Common myeloid progenitor, CD34-positive (primary cell): ENCODE measurements at regions not wholly inside any gene's neighbourhood (a gene's known extent, or its start where the extent isn't known, plus 50 kb on each side); places are given as distances from the start of the nearest gene placed in this dataset.

ENCODE experiments used
- CTCF ChIA-PET: fragments of 350-600 bp; sonication (Branson Sonifier 250); formaldehyde crosslinking; loops from one replicate; lab custom pipeline; 2021; ENCODE audit warnings: antibody characterized with exemption; lab: Charles Lee
- POLR2A ChIA-PET: fragments of 350-600 bp; sonication (Branson Sonifier 250); formaldehyde crosslinking; loops from one replicate; lab custom pipeline; 2021; ENCODE audit warnings: antibody characterized with exemption; lab: Charles Lee
- DNase-seq, 3 donors: peaks; one replicate each; pipeline versions ENCODE4 v3.0.0 to v3.0.0-alpha.2; 2013
- H3K27ac ChIP-seq, 2 experiments: 1 replicate in 1 of 2; 2 replicates in 1 of 2; pipeline ENCODE4 v1.7.0; 2013; ENCODE audit warnings: inconsistent platforms in 2 of 2, low read length in 2 of 2, mild to moderate bottlenecking in 2 of 2, low read depth in 1 of 2, moderate library complexity in 1 of 2; ENCODE audit not compliant: severe bottlenecking in 2 of 2, insufficient read depth in 1 of 2, poor library complexity in 1 of 2
- H3K27me3 ChIP-seq, 5 experiments: replicated peaks in 2 of 5; 1 replicate in 3 of 5; 2 replicates in 2 of 5; pipeline versions ENCODE4 v1.6.1 to v1.7.0; 2013; ENCODE audit warnings: low read length in 4 of 5, mild to moderate bottlenecking in 2 of 5, moderate library complexity in 2 of 5, inconsistent platforms in 1 of 5; ENCODE audit not compliant: insufficient read depth in 5 of 5, control insufficient read depth in 4 of 5
- H3K36me3 ChIP-seq, 4 experiments: 1 replicate in 2 of 4; 2 replicates in 2 of 4; pipeline versions ENCODE4 v1.6.1 to v1.7.0; 2013; ENCODE audit warnings: low read length in 3 of 4, control low read depth in 1 of 4, mild to moderate bottlenecking in 1 of 4; ENCODE audit not compliant: control insufficient read depth in 4 of 4, insufficient read depth in 4 of 4
- H3K4me1 ChIP-seq, 4 experiments: 1 replicate in 3 of 4; 2 replicates in 1 of 4; pipeline versions ENCODE4 v1.6.1 to v1.7.1; 2013; ENCODE audit warnings: low read length in 3 of 4, mild to moderate bottlenecking in 3 of 4, control low read depth in 1 of 4, inconsistent platforms in 1 of 4, moderate library complexity in 1 of 4; ENCODE audit not compliant: control insufficient read depth in 4 of 4, insufficient read depth in 4 of 4; ENCODE audit errors: control extremely low read depth in 1 of 4
- H3K4me3 ChIP-seq, 7 experiments: 1 replicate in 4 of 7; 2 replicates in 3 of 7; pipeline versions ENCODE4 v1.5.1 to v1.7.0; 2013; ENCODE audit warnings: mild to moderate bottlenecking in 7 of 7, low read length in 6 of 7, moderate library complexity in 6 of 7, inconsistent platforms in 2 of 7, low read depth in 2 of 7, control low read depth in 1 of 7; ENCODE audit not compliant: insufficient read depth in 4 of 7, control insufficient read depth in 1 of 7; ENCODE audit errors: extremely low read depth in 1 of 7
- H3K9me3 ChIP-seq, 5 experiments: 1 replicate in 4 of 5; 2 replicates in 1 of 5; pipeline versions ENCODE4 v1.6.1 to v1.7.1; 2013; ENCODE audit warnings: low read length in 4 of 5, mild to moderate bottlenecking in 2 of 5, inconsistent platforms in 1 of 5, low read depth in 1 of 5, moderate library complexity in 1 of 5; ENCODE audit not compliant: control insufficient read depth in 4 of 5, insufficient read depth in 2 of 5; ENCODE audit errors: control extremely low read depth in 1 of 5
- WGBS: methylation state at CpG from one replicate; pipeline ENCODE4 v1.1.5; 2013; ENCODE audit not compliant: insufficient coverage; 5-methylcytosine and 5-hydroxymethylcytosine counted together

DNA sequence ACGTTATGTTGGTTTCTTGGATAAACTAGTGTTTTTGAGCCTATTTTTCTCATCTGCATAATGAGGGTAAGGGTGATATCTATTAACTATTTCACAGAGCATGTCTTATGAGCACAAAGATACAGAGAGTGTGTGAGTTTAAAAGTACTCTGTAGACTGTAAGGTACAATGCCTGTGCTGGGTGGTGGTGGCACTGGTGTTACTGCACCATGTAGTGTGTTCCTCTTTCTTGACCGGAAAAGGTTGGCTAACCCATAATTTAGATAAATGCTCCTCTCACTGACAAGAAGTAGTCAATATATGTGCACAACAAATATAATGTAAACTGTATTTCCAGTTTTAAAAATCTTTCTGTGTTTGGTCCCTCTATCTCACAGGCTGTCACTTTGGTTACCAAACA is 116.2 kb upstream of the MMS22L start:
- Histone ChIP-seq H3K27ac (no peak overlapping the region), H3K36me3 (no peaks in the 10 kb centered on the region), H3K4me1 (no peaks in the 10 kb centered on the region), H3K27me3 (peaks cover 0 to 2% (median 0%) of the 10 kb centered on the region in 5 experiments), H3K4me3 (no peak overlapping the region), H3K9me3 (peaks cover 0 to 4% (median 0%) of the 10 kb centered on the region in 5 experiments)
- POLR2A ChIA-PET: no interaction called here
- DNase-seq: peak in 1 of 3 donors; percentile 1
- WGBS: no CpG with 5 or more reads among the region's 2 CpGs
- CTCF ChIA-PET: interaction anchor here (1.1 kb wide), 1 partner anchor 213 kb away, joined by 3 read pairs; no protein-coding TSS in a partner anchor

GRCh38 chr6:97401533-97401932 is 118.5 kb upstream of the MMS22L start:
- H3K36me3 ChIP-seq: no peaks in the 10 kb centered on the region
- no peaks in the 10 kb centered on the region for H3K4me1 ChIP-seq
- ChIA-PET POLR2A (no interaction called here), CTCF (interaction anchor here (1.9 kb wide), 1 partner anchor 186 kb away, joined by 5 read pairs; no protein-coding TSS in a partner anchor)
- no peak for DNase-seq
- no peak overlapping the region for H3K4me3 ChIP-seq
- H3K9me3 ChIP-seq: peaks cover 0 to 4% (median 0%) of the 10 kb centered on the region in 5 experiments
- 10% methylated on average over 2 of the region's 2 CpGs for WGBS
- H3K27ac ChIP-seq: no peak overlapping the region
- H3K27me3 ChIP-seq: peaks cover 0 to 3% (median 0%) of the 10 kb centered on the region in 5 experiments

GRCh38 chr6:97405818-97406409 is 122.9 kb upstream of the MMS22L start:
- POLR2A ChIA-PET: no interaction called here
- H3K36me3 ChIP-seq: no peaks in the 10 kb centered on the region
- WGBS: 82% methylated on average over 3 of the region's 3 CpGs
- H3K27ac ChIP-seq: no peak overlapping the region
- no peak for DNase-seq
- H3K9me3 ChIP-seq: peaks cover 0 to 4% (median 0%) of the 10 kb centered on the region in 5 experiments
- peaks cover 0 to 3% (median 0%) of the 10 kb centered on the region in 5 experiments for H3K27me3 ChIP-seq
- no peaks in the 10 kb centered on the region for H3K4me1 ChIP-seq
- CTCF ChIA-PET: no interaction called here
- no peak overlapping the region for H3K4me3 ChIP-seq

DNA sequence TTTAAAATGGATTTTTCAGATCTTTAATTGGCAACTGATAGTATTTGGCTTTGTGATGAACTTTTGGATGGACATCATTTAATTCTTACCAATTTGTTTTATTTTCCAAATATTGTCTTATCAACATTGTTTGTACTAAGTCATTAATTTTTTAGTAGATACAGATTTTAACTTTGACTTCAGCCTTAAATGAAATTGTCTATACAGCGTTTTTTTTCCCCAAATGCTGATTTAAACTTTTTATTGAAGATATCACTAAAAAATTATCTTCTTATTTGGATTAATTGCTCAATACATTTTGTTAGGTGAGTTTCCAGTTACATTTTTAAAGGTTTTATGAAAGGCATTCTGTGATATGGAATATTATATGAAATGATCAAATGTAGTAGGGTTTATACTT is 123.6 kb upstream of the MMS22L start:
- WGBS: no CpG with 5 or more reads among the region's 1 CpG
- H3K9me3 ChIP-seq: peaks cover 0 to 4% (median 0%) of the 10 kb centered on the region in 5 experiments
- CTCF ChIA-PET: no interaction called here
- H3K4me3 ChIP-seq: no peak overlapping the region
- H3K27me3 ChIP-seq: peaks cover 0 to 4% (median 0%) of the 10 kb centered on the region in 5 experiments
- DNase-seq: no peak
- POLR2A ChIA-PET: no interaction called here
- no peak overlapping the region for H3K27ac ChIP-seq
- no peaks in the 10 kb centered on the region for H3K4me1 ChIP-seq
- H3K36me3 ChIP-seq: no peaks in the 10 kb centered on the region

DNA sequence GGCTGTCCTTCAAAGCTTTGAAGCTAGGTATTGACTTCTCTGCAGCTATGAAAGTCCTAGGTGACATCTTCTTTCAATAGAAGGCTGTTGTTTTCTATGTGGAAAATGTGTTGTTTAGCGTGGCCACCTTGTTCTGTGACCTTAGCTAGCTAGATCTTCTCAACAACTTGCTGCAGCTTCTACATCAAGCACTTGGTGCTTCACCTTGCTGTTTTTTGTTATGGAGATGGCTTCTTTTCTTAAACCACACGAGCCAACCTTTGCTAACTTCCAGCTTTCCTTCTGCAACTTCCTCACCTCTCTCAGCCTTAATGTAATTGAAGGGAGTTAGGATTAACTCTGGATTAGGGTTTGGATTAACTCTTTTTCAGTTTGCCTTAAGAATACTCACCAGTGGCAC is 128.6 kb upstream of the MMS22L start:
- no peaks in the 10 kb centered on the region for H3K9me3 ChIP-seq
- 60% methylated on average over 1 of the region's 2 CpGs for WGBS
- CTCF ChIA-PET: no interaction called here

GRCh38 chr6:97412511-97412910 is 129.5 kb upstream of the MMS22L start:
- WGBS: no CpG with 5 or more reads among the region's 1 CpG
- Histone ChIP-seq H3K27me3 (peaks cover 0 to 3% (median 2%) of the 10 kb centered on the region in 5 experiments), H3K9me3 (no peaks in the 10 kb centered on the region), H3K27ac (no peak overlapping the region), H3K36me3 (no peaks in the 10 kb centered on the region), H3K4me1 (no peaks in the 10 kb centered on the region), H3K4me3 (no peak overlapping the region)
- POLR2A ChIA-PET: no interaction called here
- no peak for DNase-seq
- CTCF ChIA-PET: no interaction called here

More for the DNA sequence above, 128.6 kb upstream of the MMS22L start:
- DNase-seq: no peak
- Histone ChIP-seq H3K4me3 (no peak overlapping the region), H3K27ac (no peak overlapping the region), H3K4me1 (no peaks in the 10 kb centered on the region), H3K27me3 (peaks cover 0 to 3% (median 2%) of the 10 kb centered on the region in 5 experiments), H3K36me3 (no peaks in the 10 kb centered on the region)
- POLR2A ChIA-PET: no interaction called here

GRCh38 chr6:97422171-97422570 is 139.2 kb upstream of the MMS22L start:
- no peak overlapping the region for H3K4me3 ChIP-seq
- ChIA-PET POLR2A (no interaction called here), CTCF (interaction anchor here (0.7 kb wide), 1 partner anchor 28 kb away, joined by 3 read pairs; no protein-coding TSS in a partner anchor)
- no CpG with 5 or more reads among the region's 1 CpG for WGBS
- no peaks in the 10 kb centered on the region for H3K36me3 ChIP-seq
- no peaks in the 10 kb centered on the region for H3K27me3 ChIP-seq
- no peaks in the 10 kb centered on the region for H3K4me1 ChIP-seq
- no peak overlapping the region for H3K27ac ChIP-seq
- H3K9me3 ChIP-seq: peaks cover 0 to 2% (median 0%) of the 10 kb centered on the region in 5 experiments
- DNase-seq: no peak
